Glomerular endothelial cell (primary cell): ENCODE measurements at regions not wholly inside any gene's neighbourhood (a gene's known extent, or its start where the extent isn't known, plus 50 kb on each side); places are given as distances from the start of the nearest gene placed in this dataset.
"Not testable (repeated sequence)": the region's sequence is repeated elsewhere in the genome, so short reads cannot be mapped to it uniquely, and the experiment has no call there.

ENCODE experiments used
- DNase-seq: peaks from one replicate; pipeline ENCODE4 v3.0.0-alpha.2; 2011; ENCODE audit warnings: low read depth, low spot score; ENCODE audit errors: extremely low read depth

DNA sequence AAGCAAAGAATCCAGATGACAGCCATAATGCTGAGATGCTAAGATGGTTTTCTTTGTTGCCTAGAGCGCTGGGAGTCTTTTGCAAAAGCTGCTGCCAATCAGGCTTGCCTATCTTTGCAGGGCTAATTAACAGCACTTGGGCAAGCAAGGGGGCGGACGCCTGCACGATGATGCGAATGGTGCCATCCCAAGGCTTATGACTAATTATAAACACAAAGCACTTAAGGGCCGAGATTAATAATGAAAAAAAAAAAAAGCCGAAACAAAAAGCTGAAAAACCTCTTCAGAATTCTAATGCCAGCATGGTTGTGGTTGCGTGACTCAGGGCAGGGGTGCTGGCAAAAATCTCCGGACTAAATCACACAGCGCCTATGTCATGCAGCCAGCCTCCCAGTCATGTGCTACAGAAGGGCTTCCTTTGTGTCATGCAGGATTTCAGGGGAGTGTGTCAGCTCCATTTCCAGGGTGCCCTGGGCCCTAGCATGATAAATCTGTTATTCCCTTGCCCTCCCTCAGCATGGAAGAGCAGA, 185.0 kb upstream of the ANKRD28 start:
- DNase-seq: no peak

DNA sequence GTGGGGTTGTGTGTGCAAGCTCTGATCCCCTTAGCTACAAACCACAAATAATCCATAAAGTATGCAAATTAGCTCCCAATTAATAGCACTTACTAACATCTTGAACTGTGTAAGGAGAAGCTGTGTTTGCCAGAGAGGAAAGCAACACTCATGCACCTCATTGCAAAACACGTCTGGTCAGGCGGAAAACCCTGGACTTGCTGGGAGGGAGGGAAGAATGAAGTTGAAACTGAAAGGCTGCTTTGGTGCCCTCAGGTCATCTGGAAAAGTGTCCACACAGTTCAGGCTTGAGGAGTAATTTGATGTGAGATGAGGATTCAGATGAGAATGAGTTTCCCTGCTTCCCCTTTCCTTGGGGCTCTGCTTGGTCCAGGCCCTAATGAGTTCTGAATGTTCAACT, 185.5 kb upstream of the ANKRD28 start:
- no peak for DNase-seq

DNA sequence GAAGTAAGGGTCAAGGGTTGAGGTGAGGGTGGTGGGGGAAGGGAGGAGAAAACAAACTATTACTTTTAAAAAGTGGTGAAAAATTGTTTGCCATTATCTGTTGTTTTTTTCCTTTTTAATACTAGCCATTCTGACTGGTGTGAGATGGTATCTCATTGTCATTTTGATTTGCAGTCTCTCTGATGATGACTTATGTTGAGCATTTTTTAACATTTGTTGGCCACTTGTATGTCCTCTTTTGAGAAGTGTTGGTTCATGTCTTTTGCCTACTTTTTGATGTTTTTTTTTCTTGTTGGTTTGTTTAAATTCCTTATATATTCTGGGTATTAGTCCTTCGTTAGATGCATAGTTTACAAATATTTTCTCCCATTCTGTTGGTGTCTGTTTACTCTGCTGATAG, 185.9 kb upstream of the ANKRD28 start:
- DNase-seq: no peak

DNA sequence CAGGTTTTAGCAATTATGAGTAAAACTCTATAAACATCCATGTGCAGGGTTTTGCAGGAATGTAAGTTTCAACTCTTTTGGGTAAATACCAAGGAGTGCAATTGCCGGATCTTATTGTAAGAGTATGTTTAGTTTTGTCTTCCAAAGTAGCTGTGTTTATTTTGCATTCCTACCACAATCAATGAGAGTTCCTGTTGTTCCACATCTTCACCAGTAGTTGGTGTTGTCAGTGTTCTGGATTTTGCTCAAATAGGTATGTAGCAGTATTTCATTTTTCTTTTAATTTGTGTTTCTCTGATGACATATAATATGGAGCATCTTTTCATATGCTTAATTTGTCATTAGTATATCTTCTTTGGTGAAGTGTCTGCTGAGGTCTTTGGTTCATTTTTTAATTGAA, 185.1 kb upstream of the GALNT15 start:
- DNase-seq: no peak

DNA sequence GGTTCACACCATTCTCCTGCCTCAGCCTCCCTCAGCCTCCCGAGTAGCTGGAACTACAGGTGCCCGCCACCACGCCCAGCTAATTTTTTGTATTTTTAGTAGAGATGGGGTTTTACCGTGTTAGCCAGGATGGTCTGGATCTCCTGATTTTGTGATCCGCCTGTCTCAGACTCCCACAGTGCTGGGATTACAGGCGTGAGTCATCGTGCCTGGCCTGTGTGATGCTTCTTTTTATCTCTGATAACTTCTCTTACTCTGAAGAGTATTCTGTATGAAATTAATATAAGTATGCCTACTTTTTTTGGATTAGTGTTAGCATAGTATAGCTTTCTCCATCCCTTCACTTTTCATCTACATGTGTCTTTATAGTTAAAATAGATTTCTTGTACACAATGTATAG, 180.8 kb upstream of the GALNT15 start:
- not testable (repeated sequence) for DNase-seq

DNA sequence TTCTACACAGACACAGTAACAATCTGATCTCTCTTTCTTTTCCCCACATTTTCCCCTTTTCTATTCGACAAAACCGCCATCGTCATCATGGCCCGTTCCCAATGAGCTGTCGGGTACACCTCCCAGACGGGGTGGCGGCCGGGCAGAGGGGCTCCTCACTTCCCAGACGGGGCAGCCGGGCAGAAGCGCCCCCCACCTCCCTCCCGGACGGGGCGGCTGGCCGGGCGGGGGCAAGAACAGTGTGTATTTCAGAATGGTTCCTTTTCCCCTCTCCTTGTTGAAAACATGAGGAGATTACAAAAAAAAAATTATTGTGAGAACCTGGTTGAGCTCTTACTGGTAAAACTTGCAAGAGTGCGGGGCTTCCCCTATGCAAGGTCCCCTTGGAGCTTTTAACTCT, 178.0 kb upstream of the GALNT15 start:
- DNase-seq: not testable (repeated sequence)

DNA sequence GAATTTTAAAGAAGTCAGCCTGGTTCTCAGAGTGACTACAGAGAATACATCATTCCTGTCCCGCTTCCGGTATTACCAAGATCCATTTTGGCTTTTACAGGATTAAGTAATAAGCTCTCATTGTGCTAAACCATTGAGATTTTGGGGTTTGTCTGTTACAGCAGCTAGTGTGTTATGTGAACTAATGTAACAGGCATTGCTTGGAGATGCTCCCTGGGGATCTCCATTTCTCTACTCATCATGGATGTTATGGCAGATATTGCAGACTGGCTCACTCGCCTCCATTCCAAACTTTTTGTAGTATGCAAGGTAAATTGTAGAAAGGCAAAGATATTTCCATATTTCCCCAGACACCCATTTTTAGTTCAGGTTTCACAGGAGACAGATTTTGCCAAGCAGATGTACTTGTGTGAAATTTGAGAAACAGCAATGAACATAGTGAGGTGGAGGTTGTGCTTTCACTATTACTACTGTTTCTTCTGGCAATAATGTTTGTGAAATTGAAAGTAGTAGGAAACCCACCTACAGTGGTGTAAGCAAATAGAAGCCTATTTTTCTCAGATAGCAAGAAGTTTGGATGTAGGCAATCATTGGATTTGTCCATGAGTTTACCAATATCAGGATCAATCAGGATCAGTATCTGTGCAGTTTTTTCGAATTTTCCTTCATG, 177.1 kb upstream of the GALNT15 start:
- DNase-seq: no peak

DNA sequence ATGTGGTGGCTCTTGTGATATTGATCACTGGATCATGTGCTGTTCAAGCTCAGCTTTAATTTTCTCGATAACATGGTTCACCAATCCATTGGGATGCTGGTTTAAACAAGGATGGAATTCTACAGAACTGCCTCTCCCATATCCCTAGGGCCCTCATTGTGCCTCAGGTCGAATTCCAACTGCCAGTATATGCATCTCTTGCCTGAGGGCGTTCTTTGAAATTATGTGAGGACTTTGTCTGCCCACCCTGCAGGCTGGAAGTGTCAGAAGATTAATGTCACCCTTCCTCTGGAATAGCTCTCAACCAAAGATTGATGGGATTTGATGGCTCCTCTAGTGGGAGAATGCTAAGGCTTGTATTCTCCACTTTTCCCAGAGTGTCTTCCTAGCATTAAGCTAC, 175.6 kb upstream of the GALNT15 start:
- DNase-seq: no peak

DNA sequence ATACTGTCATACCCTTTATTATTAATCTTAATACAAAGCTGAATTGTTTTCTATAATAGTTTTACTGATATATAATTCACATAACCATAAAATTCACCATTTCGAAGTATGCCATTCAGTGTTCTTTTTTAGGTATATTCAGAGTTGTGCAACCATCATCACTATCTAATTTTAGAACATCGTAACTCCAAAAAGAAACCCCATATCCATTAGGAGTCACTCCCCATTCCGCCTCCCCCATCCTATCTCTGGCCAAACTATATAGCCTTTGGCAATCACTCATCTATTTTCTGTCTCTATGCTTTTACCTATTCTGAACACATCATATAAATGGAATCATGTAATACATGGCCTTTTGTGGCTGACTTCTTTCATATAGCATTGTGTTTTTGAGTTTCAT, 169.7 kb upstream of the GALNT15 start:
- DNase-seq: no peak

DNA sequence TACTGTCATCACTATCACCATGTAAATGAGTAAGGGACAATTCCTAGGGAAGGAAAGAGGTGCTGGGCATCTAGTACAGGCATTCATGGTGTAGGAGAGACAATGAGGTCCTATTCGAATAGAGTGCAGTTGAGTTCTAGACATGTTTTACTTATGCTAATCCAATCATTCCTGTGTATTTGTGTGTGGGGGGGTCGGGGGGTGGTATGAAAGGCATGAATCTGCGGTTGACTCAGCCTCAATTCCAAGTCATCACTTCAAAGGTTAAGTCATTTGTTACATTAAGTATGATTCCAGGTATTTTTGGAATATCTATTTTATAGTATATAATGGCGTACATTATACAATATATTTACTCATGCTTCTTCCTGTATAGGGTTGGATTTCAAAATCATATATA, 163.1 kb upstream of the GALNT15 start:
- no peak for DNase-seq

DNA sequence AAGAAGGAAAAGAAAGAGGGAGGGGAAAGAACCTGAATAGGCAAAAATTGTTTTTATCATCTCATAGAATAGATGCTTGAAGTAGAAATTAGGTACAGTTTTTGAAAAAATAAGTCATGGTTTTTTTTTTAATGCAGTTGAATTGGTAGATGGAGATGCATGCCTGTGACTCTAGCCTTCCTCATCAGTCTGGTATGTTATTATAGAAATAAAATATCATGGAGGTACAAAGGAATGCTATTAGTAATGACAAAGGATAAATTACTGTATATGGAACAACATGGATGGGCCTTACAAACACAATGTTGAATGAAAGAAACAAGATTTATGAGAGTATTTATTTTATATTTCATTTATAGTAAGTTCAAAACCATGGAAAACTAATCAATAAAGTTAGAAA, 162.4 kb upstream of the GALNT15 start:
- no peak for DNase-seq

DNA sequence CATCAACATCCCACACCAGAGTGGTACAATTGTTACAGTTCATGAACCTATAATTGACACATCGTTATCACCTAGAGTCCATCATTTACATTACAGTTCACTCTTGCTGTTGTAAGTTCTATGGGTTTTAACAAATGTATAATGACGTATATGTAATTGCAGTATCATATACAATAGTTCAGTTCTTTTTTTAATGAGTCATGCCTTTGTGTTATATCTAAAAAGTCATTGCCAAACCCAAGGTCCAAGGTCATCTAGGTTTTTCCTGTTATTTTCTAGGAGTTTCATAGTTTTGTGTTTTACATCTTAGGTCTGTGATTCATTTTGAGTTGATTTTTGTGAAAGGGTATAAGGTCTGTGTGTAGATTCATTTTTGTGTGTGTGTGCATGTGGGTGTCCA, 160.9 kb upstream of the GALNT15 start:
- no peak for DNase-seq

DNA sequence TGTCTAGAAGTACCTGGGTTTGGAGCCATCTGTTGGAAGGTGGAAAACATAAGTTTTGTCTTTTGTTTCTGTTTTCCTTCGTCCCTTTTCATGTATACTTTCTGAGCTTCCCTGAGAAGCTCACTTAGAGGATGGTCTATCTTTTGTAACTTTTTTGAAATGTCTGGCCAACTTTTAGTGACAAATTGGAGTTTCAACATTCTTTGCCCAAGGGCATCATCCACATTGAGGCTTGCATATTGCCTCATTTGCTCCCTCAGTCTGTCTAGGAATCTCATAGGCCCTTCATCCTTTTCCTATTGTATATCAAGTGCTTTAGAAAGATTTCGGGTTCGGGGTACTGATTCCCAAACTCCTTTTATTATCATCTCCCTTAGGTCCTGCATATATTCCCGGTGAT, 152.7 kb upstream of the GALNT15 start:
- not testable (repeated sequence) for DNase-seq

DNA sequence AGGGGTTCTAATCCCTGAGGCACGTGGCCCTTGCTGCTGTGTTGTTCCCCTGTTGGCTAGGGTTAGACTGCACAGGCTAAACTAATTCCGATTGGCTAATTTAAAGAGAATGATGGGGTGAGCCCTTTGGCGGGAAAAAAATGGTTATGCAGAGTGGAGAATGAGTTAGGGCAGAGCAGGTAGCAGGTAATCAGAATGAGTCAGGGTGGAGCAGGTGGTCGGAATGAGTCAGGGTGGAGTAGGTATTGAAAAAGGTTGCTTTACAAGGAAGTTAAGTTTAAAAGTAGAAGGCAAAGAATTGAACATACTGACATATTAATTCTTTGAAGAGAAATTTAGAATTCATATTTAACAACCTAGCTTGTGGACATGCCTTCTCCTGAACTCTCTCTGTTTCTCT, 150.6 kb upstream of the GALNT15 start:
- DNase-seq: not testable (repeated sequence)

DNA sequence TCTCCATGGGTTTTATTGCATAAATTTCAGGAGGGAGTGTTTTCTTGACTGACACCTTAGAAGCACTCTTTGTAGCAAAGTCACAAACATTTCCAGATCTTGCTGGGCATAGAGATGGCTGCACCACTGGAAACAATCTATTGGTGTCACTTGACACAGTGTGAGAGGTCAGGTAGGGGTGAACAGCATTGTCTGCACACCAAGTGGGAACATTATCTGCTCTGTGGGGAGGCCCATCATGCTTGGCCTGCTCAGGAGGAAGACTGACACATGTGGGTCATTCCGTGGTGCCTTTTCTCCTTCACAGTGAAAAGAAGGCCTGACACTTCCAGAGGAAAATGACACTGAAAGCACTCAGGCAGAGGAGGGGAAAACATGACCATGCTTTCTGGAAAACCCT, 149.9 kb upstream of the GALNT15 start:
- DNase-seq: no peak

DNA sequence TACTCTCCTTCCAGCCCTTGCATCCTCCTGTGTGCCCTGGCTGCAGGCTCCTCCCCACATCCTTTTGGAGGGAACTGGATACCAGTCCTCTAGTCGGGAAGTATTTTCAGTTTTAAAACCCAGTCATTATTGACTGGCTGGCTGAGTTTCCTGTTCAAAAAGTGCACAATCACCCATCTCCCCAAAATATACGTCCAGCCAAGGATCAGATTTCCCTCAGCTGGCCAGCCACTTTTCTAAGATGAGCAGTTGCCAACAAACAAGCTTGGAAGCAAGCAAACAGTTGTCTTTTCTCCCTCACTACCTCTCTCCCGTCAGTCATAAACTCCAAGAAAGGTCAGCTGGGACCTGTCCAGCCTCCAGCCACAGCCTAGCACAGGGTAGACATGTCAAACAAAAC, 147.7 kb upstream of the GALNT15 start:
- DNase-seq: no peak

DNA sequence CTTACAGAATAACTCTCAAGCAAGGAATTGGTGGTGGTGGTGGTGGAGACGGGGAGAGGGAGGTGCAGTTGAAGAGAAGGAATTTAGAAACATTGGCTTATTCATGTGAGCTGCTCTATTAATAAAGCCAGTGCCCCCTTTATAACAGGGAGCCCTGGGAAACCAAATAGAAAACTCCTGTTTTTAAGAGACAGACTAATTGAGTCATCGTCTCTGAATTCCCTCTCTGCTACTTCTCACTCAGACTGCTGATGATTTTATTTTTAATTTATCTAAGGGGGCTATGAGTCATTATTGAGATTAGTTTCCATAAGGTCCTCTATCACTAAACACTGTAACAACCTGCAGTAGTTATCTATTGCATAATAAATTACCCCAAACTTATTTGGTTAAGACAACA, 145.9 kb upstream of the GALNT15 start:
- no peak for DNase-seq

DNA sequence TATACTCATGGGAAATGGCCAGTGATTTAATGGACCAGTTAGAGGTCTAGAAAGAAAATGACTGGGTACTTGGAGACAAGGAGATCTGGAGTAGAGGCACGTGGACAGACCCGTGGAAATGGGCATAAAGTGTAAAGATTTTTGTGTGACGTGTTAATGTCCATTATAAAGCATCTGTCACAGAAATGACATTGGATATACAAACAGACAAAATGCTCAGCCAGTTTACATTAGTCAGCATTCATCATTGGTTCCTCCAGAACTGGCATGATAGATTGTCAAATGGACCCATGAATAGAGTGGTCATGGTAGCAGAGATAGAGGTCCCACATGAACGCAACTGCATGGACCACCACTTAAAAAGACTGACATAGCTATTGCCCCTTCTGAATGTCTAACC, 144.1 kb upstream of the GALNT15 start:
- DNase-seq: no peak

DNA sequence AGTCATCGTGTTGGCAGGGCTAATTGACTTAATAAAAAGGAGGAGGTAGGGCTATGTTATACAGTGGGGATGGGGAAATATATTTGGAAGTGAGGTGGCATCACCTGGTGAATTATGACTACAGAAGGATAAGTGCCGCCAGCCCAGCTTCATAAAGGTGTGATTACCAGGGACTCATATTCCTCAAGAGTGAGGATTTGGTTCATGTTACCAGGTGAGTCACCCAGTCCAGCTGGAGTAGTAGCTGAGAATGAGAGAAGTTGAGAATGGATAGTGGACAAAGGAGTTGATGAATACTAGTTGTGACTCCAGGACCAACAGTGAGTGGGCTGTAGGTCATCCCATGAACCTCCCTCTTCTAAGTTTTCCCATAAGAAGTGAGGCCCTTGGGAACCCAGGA, 143.0 kb upstream of the GALNT15 start:
- DNase-seq: no peak

DNA sequence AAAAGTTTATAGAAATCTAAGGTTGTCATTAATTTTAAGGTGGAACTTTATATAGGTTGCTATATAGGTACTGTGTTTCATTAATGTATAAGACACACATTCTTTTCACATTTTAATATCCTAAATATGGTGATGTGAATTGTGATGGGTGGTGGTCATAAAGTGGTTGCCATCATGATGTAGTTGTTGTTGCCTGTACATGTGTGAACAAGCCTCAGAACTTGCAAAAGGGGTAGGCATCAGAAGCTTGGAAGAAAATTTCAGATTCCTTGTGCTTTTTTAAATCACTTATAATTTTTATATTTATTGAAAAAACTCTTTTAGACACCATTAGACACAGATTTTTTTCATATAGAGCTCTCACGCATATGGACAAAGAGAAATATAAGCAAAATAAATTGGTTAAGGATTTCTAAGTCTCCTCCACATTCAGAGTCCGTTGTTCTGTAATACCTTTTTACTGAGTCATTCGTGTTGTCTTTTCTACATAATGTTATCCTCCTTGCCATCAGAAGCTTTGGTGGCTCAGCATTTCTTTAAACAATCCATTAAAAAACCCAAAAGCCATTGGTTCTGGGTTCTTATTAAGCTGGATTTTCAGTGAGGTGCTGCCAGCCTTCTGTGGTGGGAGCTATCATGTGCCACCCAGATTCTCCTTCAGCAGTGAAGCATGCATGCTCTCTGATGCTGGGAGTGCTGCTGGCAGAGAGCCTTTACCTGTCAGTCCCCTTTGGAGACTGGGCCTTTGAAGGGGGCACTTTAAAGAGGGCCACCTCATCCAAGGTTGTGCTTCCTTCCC, 140.4 kb upstream of the GALNT15 start:
- no peak for DNase-seq

DNA sequence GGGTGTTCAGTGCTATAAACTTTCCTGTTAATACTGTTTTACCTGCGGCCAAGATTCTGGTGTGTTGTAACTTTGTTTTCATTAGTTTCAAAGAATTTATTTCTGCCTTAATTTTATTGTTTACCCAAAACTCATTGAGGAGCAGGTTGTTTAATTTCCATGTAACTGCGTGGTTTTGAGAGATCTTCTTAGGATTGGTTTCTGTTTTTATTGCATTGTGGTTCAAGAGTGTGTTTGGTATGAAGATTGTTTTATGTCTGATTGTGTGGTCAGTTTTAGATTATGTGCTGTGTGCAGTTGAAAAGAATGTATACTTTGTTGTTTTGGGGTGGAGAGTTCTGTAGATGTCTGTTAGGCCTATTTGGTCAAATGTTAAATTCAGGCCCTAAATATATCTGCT, 133.5 kb upstream of the GALNT15 start:
- DNase-seq: no peak
